Thymus (tissue), 11 donors: ENCODE measurements at regions not wholly inside any gene's neighbourhood (a gene's known extent, or its start where the extent isn't known, plus 50 kb on each side); places are given as distances from the start of the nearest gene placed in this dataset.

Source experiments
- DNase-seq, 9 donors: peaks; one replicate each; pipeline ENCODE4 v3.0.0-alpha.2; 2013; ENCODE audit warnings: low spot score in 9 of 9, low read depth in 6 of 9, missing footprints in 1 of 9
- H3K27ac ChIP-seq, 2 donors: one replicate each; pipeline ENCODE4 v1.5.1; 2013; ENCODE audit warnings: control low read depth in 1 of 2, low read depth in 1 of 2, low read length in 1 of 2, mild to moderate bottlenecking in 1 of 2, moderate library complexity in 1 of 2
- H3K27me3 ChIP-seq, 2 donors: one replicate each; pipeline ENCODE4 v1.5.1; 2013; ENCODE audit warnings: low read length in 1 of 2; ENCODE audit not compliant: control insufficient read depth in 2 of 2, insufficient read depth in 1 of 2
- H3K36me3 ChIP-seq, 2 donors: one replicate each; pipeline ENCODE4 v1.5.1; 2013; ENCODE audit warnings: low read length in 1 of 2, mild to moderate bottlenecking in 1 of 2, moderate library complexity in 1 of 2; ENCODE audit not compliant: control insufficient read depth in 2 of 2, insufficient read depth in 2 of 2
- H3K4me1 ChIP-seq, 2 donors: one replicate each; pipeline ENCODE4 v1.5.1; 2013; ENCODE audit warnings: low read length in 2 of 2; ENCODE audit not compliant: control insufficient read depth in 2 of 2, insufficient read depth in 2 of 2
- H3K4me3 ChIP-seq, 2 donors: one replicate each; pipeline ENCODE4 v1.5.1; 2013; ENCODE audit warnings: low read length in 2 of 2, control low read depth in 1 of 2, mild to moderate bottlenecking in 1 of 2
- H3K9me3 ChIP-seq, 2 donors: one replicate each; pipeline ENCODE4 v1.5.1; 2013; ENCODE audit warnings: low read length in 1 of 2, mild to moderate bottlenecking in 1 of 2; ENCODE audit not compliant: control insufficient read depth in 2 of 2, insufficient read depth in 1 of 2
- WGBS: extraction: QIAGEN DNeasy Blood & Tissue Kit; methylation state at CpG from one replicate; pipeline ENCODE4 v1.1.7; 2013; 5-methylcytosine and 5-hydroxymethylcytosine counted together
- donor health status: healthy.

GRCh38 chr5:96016216-96016615 is 54.6 kb upstream of the ELL2 start:
- 99% methylated on average over 2 of the region's 2 CpGs for WGBS

DNA sequence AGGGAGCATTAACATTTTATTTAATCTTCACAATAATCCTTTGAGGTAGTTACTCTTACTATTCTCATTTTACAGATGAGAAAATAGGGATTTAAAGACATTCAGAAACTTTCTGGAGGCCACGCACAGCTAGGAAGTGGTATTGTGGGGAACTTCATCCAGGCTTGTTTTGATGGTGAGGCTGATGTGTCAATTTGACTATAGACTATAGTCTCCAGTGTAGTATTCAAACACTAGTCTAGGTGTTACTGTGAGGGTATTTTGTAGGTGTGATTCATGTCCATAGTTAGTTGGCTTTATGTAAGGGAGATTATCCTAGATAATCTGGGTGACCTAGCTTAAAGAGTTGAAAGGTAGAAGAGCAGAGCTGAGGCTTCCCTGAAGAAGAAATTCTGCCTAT is 54.1 kb upstream of the ELL2 start:
- H3K27ac ChIP-seq: no peak overlapping the region
- H3K4me1 ChIP-seq: no peaks in the 10 kb centered on the region
- DNase-seq: no peak
- no peaks in the 10 kb centered on the region for H3K36me3 ChIP-seq
- no peaks in the 10 kb centered on the region for H3K9me3 ChIP-seq
- no peaks in the 10 kb centered on the region for H3K27me3 ChIP-seq
- H3K4me3 ChIP-seq: no peak overlapping the region
- WGBS: 94% methylated on average over 1 of the region's 1 CpG

More at GRCh38 chr5:96016216-96016615, 54.6 kb upstream of the ELL2 start:
- Histone ChIP-seq H3K36me3 (no peaks in the 10 kb centered on the region), H3K4me3 (no peak overlapping the region), H3K27me3 (no peaks in the 10 kb centered on the region), H3K9me3 (no peaks in the 10 kb centered on the region), H3K27ac (no peak overlapping the region), H3K4me1 (no peaks in the 10 kb centered on the region)
- no peak for DNase-seq

- Histone ChIP-seq H3K27me3 (no peaks in the 10 kb centered on the region), H3K4me3 (no peak overlapping the region), H3K4me1 (no peaks in the 10 kb centered on the region), H3K36me3 (no peaks in the 10 kb centered on the region), H3K9me3 (no peaks in the 10 kb centered on the region), H3K27ac (no peak overlapping the region)
- DNase-seq: no peak
- WGBS: 100% methylated on average over 1 of the region's 1 CpG
These were observed 52.7 kb upstream of the ELL2 start for GRCh38 chr5:96014395-96014794.

DNA sequence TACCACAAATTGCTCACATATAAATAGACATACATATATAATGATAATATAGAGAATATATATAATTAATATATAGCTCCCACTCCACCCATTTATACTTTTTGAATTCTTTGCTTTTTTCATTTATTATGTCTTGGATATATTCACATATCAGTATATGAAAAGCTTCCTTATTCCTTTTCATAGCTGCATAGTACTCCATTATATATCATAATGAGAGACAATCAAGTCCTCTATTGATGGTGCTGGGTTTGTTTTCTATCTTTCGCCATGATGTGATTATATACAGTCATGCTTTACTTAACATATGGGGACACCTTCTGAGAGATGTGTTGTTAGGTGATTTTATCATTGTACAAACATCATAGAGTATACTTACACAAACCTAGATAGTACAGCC is 51.6 kb upstream of the ELL2 start:
- Histone ChIP-seq H3K4me3 (no peak overlapping the region), H3K9me3 (no peaks in the 10 kb centered on the region), H3K4me1 (no peaks in the 10 kb centered on the region), H3K36me3 (no peaks in the 10 kb centered on the region), H3K27ac (no peak overlapping the region), H3K27me3 (no peaks in the 10 kb centered on the region)
- 98% methylated on average over 1 of the region's 1 CpG for WGBS
- no peak for DNase-seq

- DNase-seq: no peak
- no peaks in the 10 kb centered on the region for H3K9me3 ChIP-seq
- no peak overlapping the region for H3K4me3 ChIP-seq
- no peaks in the 10 kb centered on the region for H3K4me1 ChIP-seq
- no peaks in the 10 kb centered on the region for H3K27me3 ChIP-seq
- H3K27ac ChIP-seq: no peak overlapping the region
- no peaks in the 10 kb centered on the region for H3K36me3 ChIP-seq
These were observed 50.7 kb upstream of the ELL2 start for GRCh38 chr5:96012399-96012798.
